ENCODE measurements at regions not wholly inside any gene's neighbourhood (a gene's known extent, or its start where the extent isn't known, plus 50 kb on each side); places are given as distances from the start of the nearest gene placed in this dataset.

DNA sequence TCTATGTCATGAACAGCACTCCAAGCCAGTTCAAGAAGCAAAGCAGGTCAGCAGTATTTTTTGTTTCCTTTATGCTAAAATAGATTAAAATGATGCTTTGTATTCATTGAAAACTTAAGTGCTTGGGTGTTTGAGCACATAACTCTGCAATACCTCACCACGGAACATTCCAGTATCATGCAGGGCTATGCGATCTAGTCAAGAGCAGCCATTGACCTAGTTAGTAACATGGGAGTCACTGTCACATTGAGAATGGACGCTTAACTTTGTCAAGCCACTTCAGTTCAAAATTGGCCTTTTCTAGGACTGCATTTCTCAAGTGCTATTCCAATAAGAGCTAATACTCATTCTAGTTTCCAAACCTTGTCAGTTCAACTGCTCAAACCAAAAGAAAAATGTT lies 160.1 kb upstream of the FSTL5 start:
- no peak for ATAC-seq

DNA sequence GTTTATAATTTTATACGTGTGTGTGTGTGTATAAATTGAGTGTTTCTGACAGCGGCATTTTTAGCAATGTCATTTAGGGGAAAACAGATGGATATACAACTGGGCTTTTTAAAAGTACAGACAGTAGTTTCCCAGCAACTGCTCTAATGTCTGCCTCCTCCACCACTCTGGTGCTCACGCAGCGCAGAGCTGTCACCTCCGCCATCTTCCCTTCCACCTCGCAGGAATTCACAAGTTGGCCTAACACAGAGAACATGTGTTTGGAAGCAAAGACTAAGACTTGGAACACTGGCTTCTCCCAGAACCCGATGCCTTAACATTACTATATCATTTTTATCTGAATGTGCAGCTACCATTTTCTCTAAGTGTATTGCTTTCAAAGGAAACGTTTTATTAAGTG lies 158.3 kb upstream of the FSTL5 start:
- peaks cover 2% of the 10 kb centered on the region for H3K9me3 Mint-ChIP-seq
- H3K27ac Mint-ChIP-seq: no peak overlapping the region
- ATAC-seq: no peak
- H3K4me1 Mint-ChIP-seq: no peaks in the 10 kb centered on the region
- H3K4me3 Mint-ChIP-seq: no peak overlapping the region
- H3K36me3 Mint-ChIP-seq: no peaks in the 10 kb centered on the region
- no peaks in the 10 kb centered on the region for H3K27me3 Mint-ChIP-seq

More for the DNA sequence above, 160.1 kb upstream of the FSTL5 start:
- H3K4me1 Mint-ChIP-seq: no peaks in the 10 kb centered on the region
- no peak overlapping the region for H3K27ac Mint-ChIP-seq
- H3K27me3 Mint-ChIP-seq: no peaks in the 10 kb centered on the region
- no peaks in the 10 kb centered on the region for H3K36me3 Mint-ChIP-seq
- H3K4me3 Mint-ChIP-seq: no peak overlapping the region
- no peaks in the 10 kb centered on the region for H3K9me3 Mint-ChIP-seq

DNA sequence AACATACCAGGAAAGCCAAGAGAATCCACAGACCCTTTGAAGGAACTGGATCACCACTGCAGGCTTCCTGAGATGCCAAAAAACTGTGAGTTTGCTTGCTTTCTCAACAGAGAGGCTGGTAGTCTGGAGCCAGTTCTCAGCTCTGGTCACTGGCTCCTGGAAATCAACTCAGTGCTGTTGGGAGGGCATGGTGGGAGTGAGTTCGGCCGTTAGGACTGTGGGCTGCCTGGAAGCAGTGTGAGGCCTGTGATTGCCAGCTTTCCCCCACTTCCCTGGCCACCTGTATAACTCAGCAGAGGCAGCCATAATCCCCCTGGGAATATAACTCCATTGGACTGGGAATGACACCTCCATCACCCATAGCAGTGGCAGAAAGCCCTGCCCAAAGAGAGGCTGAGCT lies 122.0 kb upstream of the FSTL5 start:
- Mint-ChIP-seq H3K27me3 (no peaks in the 10 kb centered on the region), H3K4me3 (no peak overlapping the region), H3K9me3 (peaks cover 8% of the 10 kb centered on the region), H3K4me1 (no peaks in the 10 kb centered on the region), H3K36me3 (no peaks in the 10 kb centered on the region), H3K27ac (no peak overlapping the region)
- no peak for ATAC-seq

- no peak overlapping the region for H3K27ac Mint-ChIP-seq
- no peaks in the 10 kb centered on the region for H3K4me1 Mint-ChIP-seq
- no peaks in the 10 kb centered on the region for H3K36me3 Mint-ChIP-seq
- no peak for ATAC-seq
- H3K9me3 Mint-ChIP-seq: peaks cover 6% of the 10 kb centered on the region
- H3K27me3 Mint-ChIP-seq: no peaks in the 10 kb centered on the region
- H3K4me3 Mint-ChIP-seq: no peak overlapping the region
Observed at GRCh38 chr4:162282684-162283083, 118.9 kb upstream of the FSTL5 start.

- Mint-ChIP-seq H3K27ac (no peak overlapping the region), H3K36me3 (no peaks in the 10 kb centered on the region), H3K9me3 (peaks cover 6% of the 10 kb centered on the region), H3K4me3 (no peak overlapping the region), H3K4me1 (no peaks in the 10 kb centered on the region), H3K27me3 (no peaks in the 10 kb centered on the region)
- peak; percentile 55 for ATAC-seq
Observed at GRCh38 chr4:162274354-162274753, 110.6 kb upstream of the FSTL5 start.

- H3K27ac Mint-ChIP-seq: no peak overlapping the region
- H3K36me3 Mint-ChIP-seq: no peaks in the 10 kb centered on the region
- peaks cover 3% of the 10 kb centered on the region for H3K9me3 Mint-ChIP-seq
- no peak overlapping the region for H3K4me3 Mint-ChIP-seq
- no peaks in the 10 kb centered on the region for H3K4me1 Mint-ChIP-seq
- ATAC-seq: no peak
- no peaks in the 10 kb centered on the region for H3K27me3 Mint-ChIP-seq
Observed at GRCh38 chr4:162272215-162272614, 108.4 kb upstream of the FSTL5 start.

DNA sequence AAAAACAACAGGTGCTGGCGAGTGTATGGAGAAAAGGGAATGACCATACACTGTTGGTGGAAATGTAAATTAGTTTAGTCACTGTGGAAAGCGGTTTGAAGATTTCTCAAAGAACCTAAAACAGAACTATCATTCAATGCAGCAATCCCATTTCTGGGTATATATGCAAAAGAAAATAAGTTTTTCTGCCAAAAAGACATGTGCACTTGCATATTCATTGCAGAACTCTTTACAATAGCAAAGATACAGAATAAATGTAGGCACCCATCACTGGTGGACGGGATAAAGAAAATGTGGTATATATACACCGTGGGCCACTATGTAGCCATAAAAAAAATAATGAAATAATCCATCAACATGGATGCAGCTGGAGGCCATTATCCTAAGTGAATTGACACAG lies 105.1 kb upstream of the FSTL5 start:
- H3K9me3 Mint-ChIP-seq: peaks cover 6% of the 10 kb centered on the region
- no peak overlapping the region for H3K27ac Mint-ChIP-seq
- no peaks in the 10 kb centered on the region for H3K27me3 Mint-ChIP-seq
- H3K4me3 Mint-ChIP-seq: no peak overlapping the region
- no peak for ATAC-seq
- H3K36me3 Mint-ChIP-seq: no peaks in the 10 kb centered on the region
- no peaks in the 10 kb centered on the region for H3K4me1 Mint-ChIP-seq

GRCh38 chr4:162265802-162266201 lies 102.0 kb upstream of the FSTL5 start:
- H3K27me3 Mint-ChIP-seq: no peaks in the 10 kb centered on the region
- ATAC-seq: no peak
- H3K36me3 Mint-ChIP-seq: no peaks in the 10 kb centered on the region
- no peak overlapping the region for H3K27ac Mint-ChIP-seq
- H3K4me3 Mint-ChIP-seq: no peak overlapping the region
- H3K9me3 Mint-ChIP-seq: peaks cover 5% of the 10 kb centered on the region
- no peaks in the 10 kb centered on the region for H3K4me1 Mint-ChIP-seq

DNA sequence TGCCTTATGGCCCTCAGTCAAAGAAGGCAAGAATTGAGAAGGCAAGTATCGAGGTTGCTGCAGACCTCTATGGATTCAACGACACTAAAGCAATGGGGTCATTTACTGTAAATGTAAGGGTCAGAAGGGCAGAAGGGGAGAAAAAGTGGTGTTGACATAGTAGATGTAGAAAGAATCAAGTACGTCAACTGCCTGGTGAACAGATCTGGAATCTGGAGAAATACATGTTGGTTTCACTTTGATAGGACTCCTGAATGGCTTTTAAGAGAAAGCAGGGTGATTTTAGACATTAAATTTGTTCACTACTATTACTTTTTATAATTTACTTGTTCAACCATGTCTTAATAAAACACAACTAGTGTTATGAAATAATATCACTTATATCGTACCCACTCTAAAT lies 81.3 kb upstream of the FSTL5 start:
- no peak for ATAC-seq
- Mint-ChIP-seq H3K27ac (no peak overlapping the region), H3K27me3 (no peaks in the 10 kb centered on the region), H3K9me3 (no peaks in the 10 kb centered on the region), H3K4me1 (no peaks in the 10 kb centered on the region), H3K4me3 (no peak overlapping the region), H3K36me3 (no peaks in the 10 kb centered on the region)

DNA sequence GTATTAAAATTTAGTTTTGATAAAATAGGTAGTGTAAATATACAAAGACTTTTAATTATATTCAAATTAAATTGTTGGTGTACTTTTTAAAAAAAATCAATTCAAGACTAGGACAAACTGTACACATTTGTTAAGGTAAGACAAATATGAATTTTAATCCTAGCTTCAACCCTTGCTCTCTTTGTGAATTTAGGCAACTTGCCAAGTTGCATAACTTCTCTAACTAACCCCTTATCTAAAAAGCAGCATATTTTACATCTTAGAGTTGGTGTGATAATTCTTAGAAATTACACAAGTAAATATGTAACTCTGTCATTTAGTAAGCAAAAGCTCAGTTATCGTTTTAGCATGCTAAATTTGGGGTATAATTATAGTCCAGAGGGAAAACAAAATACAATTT lies 78.1 kb upstream of the FSTL5 start:
- Mint-ChIP-seq H3K27me3 (no peaks in the 10 kb centered on the region), H3K27ac (no peak overlapping the region), H3K4me1 (no peaks in the 10 kb centered on the region), H3K9me3 (no peaks in the 10 kb centered on the region), H3K4me3 (no peak overlapping the region), H3K36me3 (no peaks in the 10 kb centered on the region)
- no peak for ATAC-seq

GRCh38 chr4:162239992-162240769 lies 76.4 kb upstream of the FSTL5 start:
- ATAC-seq: no peak
- H3K27ac Mint-ChIP-seq: no peak overlapping the region
- no peaks in the 10 kb centered on the region for H3K27me3 Mint-ChIP-seq
- H3K9me3 Mint-ChIP-seq: no peaks in the 10 kb centered on the region
- H3K4me3 Mint-ChIP-seq: no peak overlapping the region
- H3K4me1 Mint-ChIP-seq: no peaks in the 10 kb centered on the region
- H3K36me3 Mint-ChIP-seq: no peaks in the 10 kb centered on the region

GRCh38 chr4:162237676-162238075 lies 73.9 kb upstream of the FSTL5 start:
- Mint-ChIP-seq H3K27ac (no peak overlapping the region), H3K4me3 (no peak overlapping the region), H3K4me1 (no peaks in the 10 kb centered on the region), H3K9me3 (peaks cover 5% of the 10 kb centered on the region), H3K36me3 (no peaks in the 10 kb centered on the region), H3K27me3 (no peaks in the 10 kb centered on the region)
- no peak for ATAC-seq

DNA sequence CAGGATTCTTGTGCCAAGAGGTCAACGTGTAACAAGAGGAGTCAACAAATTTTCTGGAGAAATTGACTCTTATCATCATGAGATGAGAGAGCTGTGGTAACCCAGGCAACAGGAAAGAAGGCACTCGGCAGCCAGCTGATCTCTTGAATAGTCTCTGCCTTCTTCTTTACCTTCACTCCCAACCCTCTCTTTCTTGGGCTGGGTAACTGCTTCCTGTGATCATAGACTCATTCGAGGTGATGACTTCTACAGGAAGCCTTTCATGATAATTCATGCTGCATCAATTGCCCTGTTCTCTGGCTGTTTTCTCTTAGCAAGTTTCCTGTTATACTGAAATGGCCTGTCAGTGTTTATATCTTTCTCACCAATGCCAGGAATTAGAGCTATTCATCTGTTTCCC lies 70.8 kb upstream of the FSTL5 start:
- no peak for ATAC-seq
- Mint-ChIP-seq H3K36me3 (no peaks in the 10 kb centered on the region), H3K4me3 (no peak overlapping the region), H3K9me3 (peaks cover 5% of the 10 kb centered on the region), H3K27ac (no peak overlapping the region), H3K27me3 (no peaks in the 10 kb centered on the region), H3K4me1 (no peaks in the 10 kb centered on the region)

- no peak overlapping the region for H3K27ac Mint-ChIP-seq
- ATAC-seq: no peak
- no peaks in the 10 kb centered on the region for H3K36me3 Mint-ChIP-seq
- peaks cover 5% of the 10 kb centered on the region for H3K9me3 Mint-ChIP-seq
- H3K27me3 Mint-ChIP-seq: no peaks in the 10 kb centered on the region
- H3K4me3 Mint-ChIP-seq: no peak overlapping the region
- H3K4me1 Mint-ChIP-seq: no peaks in the 10 kb centered on the region
Observed at GRCh38 chr4:162232349-162232748, 68.5 kb upstream of the FSTL5 start.

- Mint-ChIP-seq H3K4me3 (no peak overlapping the region), H3K27me3 (no peaks in the 10 kb centered on the region), H3K27ac (no peak overlapping the region), H3K4me1 (no peaks in the 10 kb centered on the region), H3K36me3 (no peaks in the 10 kb centered on the region), H3K9me3 (peaks cover 5% of the 10 kb centered on the region)
- no peak for ATAC-seq
Observed at GRCh38 chr4:162229670-162230069, 65.9 kb upstream of the FSTL5 start.

- Mint-ChIP-seq H3K27me3 (no peaks in the 10 kb centered on the region), H3K9me3 (no peaks in the 10 kb centered on the region), H3K27ac (no peak overlapping the region), H3K4me1 (no peaks in the 10 kb centered on the region), H3K4me3 (no peak overlapping the region), H3K36me3 (no peaks in the 10 kb centered on the region)
- no peak for ATAC-seq
Observed at GRCh38 chr4:162221148-162221547, 57.3 kb upstream of the FSTL5 start.

All from stimulated activated memory B cell treated with anti-CD40 and anti-IgM and Interleukin-4, amounts not matched to agents 10 μg/mL and 1 μg/mL and 100 μg/mL, for 72 hours (primary cell).